SK-N-MC (cell line): ENCODE measurements at regions not wholly inside any gene's neighbourhood (a gene's known extent, or its start where the extent isn't known, plus 50 kb on each side); places are given as distances from the start of the nearest gene placed in this dataset.

ENCODE experiments used
- DNase-seq: peaks from one replicate; pipeline ENCODE4 v3.0.0-alpha.2; 2011; ENCODE audit warnings: low read depth, low spot score
- H3K27ac ChIP-seq: fragments of 200-600 bp; sonication (generic); 2 replicates; pipeline ENCODE4 v1.5.1; 2016; ENCODE audit warnings: mixed run types
- H3K36me3 ChIP-seq: fragments of 200-600 bp; sonication (generic); 2 replicates; pipeline ENCODE4 v1.6.1; 2017; ENCODE audit warnings: antibody characterized with exemption, low read length, mixed read lengths; ENCODE audit not compliant: insufficient read depth
- H3K4me3 ChIP-seq: fragments of 200-600 bp; sonication (generic); 2 replicates; pipeline ENCODE4 v1.5.1; 2016
- H3K9ac ChIP-seq: fragments of 200-600 bp; sonication (generic); 2 replicates; pipeline ENCODE4 v1.8.0; 2017; ENCODE audit warnings: mixed run types, mixed read lengths; ENCODE audit not compliant: insufficient read length
- H3K9me3 ChIP-seq: fragments of 200-600 bp; sonication (generic); 2 replicates; pipeline ENCODE4 v1.6.1; 2017; ENCODE audit warnings: low read depth, mild to moderate bottlenecking, antibody characterized with exemption, low read length, moderate library complexity, mixed read lengths
- EZH2 ChIP-seq: fragments of 200-600 bp; sonication (generic); IDR thresholded peaks from one replicate; pipeline ENCODE4 v1.6.1; 2017; ENCODE audit warnings: antibody characterized with exemption
- FOXP2 ChIP-seq: optimal IDR thresholded peaks from 2 replicates; pipeline ENCODE3; 2011; ENCODE audit warnings: mild to moderate bottlenecking, moderate library complexity; ENCODE audit not compliant: insufficient read depth; ENCODE audit errors: extremely low read length, control extremely low read depth
- POLR2AphosphoS5 ChIP-seq: IDR thresholded peaks from 2 replicates; pipeline ENCODE4 v1.6.1; 2012; ENCODE audit warnings: mild to moderate bottlenecking, low read depth, low read length, borderline replicate concordance

DNA sequence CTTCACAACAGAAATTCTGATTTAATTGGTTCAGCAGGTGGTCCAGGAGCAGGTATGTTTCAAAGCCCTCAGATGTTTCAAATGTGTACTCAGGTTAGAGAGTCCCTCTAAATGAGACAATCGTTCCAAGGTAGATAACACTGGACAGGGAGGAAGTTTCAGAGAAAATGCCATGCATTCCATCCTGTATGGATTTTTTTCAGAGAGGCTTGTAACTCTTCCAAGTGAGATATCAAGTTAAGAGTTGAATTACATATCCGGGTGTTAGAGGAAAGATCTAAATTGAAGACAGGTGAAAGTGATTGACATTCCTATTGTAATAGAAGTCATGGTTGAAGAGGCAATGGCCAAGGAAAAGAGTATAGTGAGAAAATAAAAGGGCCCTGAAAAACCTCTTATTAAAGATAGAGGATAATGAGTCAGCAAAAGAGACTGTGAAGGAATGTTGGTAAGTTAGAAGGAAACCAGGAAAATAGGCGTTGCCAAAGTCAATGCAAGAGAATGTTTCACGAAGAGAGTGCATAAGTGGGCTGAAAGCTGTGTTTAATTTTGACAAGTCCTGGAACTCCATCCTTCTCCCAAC, 105.8 kb downstream of the BMP4 start:
- no peaks in the 10 kb centered on the region for H3K9me3 ChIP-seq
- no peak for DNase-seq
- TF ChIP-seq FOXP2, result no peak
- no peak for TF ChIP-seq EZH2
- no peak for TF ChIP-seq POLR2AphosphoS5

DNA sequence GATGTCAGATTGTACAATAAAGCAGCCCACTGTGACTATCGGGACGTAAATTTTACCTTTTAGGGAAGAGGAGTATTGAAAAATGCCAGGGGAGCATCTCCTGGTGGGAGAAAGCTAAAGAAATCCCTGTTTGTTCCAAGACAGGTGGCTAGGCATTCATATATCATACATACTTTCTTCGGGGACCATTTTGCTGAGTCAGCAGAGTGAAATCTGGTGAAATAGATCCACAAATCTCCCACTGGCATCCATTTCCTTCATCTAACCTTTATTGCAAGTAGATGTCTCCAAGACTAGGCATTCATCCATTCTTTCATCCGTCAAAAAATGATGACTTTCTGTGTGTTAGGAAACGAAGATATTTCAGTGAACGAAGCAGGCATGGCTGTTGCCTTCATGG, 107.1 kb downstream of the BMP4 start:
- no peak for DNase-seq
- TF ChIP-seq FOXP2 (no peak), POLR2AphosphoS5 (no peak), EZH2 (no peak)
- Histone ChIP-seq H3K4me3 (no peak overlapping the region), H3K27ac (no peak overlapping the region), H3K9ac (no peak overlapping the region), H3K36me3 (no peaks in the 10 kb centered on the region), H3K9me3 (no peaks in the 10 kb centered on the region)

More for the DNA sequence above, 105.8 kb downstream of the BMP4 start:
- Histone ChIP-seq H3K9ac (no peak overlapping the region), H3K36me3 (no peaks in the 10 kb centered on the region), H3K4me3 (no peak overlapping the region), H3K27ac (no peak overlapping the region)

DNA sequence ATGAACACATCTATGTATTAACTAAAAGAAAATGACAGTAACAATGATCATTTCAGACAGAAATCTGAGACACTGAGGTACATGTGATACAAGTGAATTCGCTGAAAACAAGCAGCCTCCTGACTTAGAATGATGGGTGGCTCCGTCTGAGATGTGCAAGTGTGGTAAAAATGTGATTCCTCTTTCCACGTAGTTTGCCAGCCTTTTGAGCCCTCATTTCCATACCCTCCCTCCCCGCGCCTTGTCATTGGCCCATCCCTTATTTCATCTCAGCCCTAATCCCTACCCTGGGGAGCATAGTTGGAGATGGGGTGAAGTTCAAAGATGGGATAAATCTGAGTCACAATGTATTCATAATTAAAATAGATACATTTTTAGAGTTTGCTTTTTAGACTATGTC, 107.8 kb downstream of the BMP4 start:
- TF ChIP-seq FOXP2 (no peak), EZH2 (no peak), POLR2AphosphoS5 (no peak)
- H3K27ac ChIP-seq, result no peak overlapping the region

DNA sequence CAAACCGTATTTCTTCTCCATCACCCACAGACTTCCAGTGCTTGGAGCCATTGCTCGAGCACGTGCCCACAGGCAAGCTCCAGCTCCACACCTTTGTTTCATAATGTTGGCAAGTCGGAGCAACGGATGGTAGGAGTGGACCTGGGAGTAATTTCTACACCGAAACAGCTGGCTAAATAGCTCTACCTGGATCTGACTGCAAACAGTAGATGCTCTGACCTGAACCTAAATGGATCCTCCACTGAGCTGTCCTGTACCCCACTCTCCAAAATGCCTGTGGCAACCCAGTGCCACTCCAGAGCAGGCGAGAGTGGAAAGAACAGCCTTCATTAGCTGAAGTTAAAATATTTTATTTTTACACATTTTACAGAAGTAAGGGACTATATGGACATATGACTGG, 108.7 kb downstream of the BMP4 start:
- DNase-seq, result no peak
- Histone ChIP-seq H3K9ac (no peak overlapping the region), H3K9me3 (no peaks in the 10 kb centered on the region), H3K27ac (no peak overlapping the region), H3K4me3 (no peak overlapping the region), H3K36me3 (no peaks in the 10 kb centered on the region)
- TF ChIP-seq POLR2AphosphoS5 (no peak), FOXP2 (no peak), EZH2 (no peak)

More for the DNA sequence above, 107.8 kb downstream of the BMP4 start:
- Histone ChIP-seq H3K36me3 (no peaks in the 10 kb centered on the region), H3K9me3 (no peaks in the 10 kb centered on the region), H3K9ac (no peak overlapping the region), H3K4me3 (no peak overlapping the region)
- no peak for DNase-seq

DNA sequence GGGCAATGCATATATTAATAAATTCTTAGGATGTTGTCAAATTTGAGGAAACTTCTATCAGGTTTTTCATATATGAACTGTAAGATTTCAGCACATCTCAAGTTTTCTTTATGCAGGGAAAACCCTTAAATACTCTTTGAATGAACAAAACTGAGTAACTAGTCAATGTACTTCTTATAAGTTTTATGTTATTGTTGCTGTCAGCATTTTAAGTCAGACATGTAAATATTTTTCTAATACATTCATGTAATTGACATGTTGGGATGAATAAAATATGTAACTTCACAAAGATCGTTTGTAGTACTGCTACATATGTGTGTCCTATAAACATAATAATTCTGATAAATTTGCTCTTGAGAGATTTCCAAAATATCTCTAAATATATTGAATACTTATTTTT, 109.6 kb downstream of the BMP4 start:
- TF ChIP-seq EZH2 (no peak), POLR2AphosphoS5 (no peak)
- Histone ChIP-seq H3K9me3 (no peaks in the 10 kb centered on the region), H3K36me3 (no peaks in the 10 kb centered on the region)

DNA sequence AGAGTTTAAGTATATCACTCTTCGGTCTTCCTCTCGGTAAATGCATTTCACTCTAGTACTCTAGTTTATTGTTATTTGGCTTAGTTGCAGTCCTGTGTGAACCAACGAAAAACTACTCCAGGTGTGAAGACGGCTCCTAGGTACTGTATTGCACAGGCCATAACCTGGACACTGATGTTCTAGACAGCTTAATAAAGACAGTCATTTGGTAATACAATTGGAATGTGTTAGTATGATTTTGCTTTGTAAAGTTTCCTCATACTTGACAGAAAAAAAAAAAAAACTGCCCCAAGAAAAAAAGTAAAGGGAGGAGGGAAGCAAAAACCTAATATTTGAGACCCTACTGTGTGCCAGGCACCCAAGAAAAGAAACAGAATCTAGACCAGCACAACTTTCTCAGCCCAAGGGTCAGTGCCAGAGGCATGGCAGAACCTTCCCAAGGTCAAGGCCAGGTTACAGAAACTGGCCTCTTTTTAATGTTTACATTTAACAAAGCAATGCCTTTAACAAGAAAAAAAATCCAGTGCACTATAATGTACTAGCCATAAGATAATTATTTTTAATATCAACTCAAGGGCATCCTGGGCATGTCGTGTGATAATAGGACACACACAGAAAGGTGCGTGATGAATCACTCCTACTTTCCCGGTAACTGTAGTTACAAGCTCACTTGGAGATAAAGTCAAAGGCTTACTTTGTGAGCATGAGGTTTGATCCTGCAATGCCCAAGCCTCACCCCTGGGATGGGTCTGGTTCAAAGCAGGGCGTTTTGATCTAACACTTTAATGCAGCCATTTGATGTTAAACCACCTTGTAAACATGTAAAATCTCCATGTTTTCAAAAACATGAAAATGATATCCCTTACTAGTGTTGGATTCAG, 110.6 kb downstream of the BMP4 start:
- Histone ChIP-seq H3K36me3 (no peaks in the 10 kb centered on the region), H3K27ac (no peak overlapping the region), H3K4me3 (no peak overlapping the region), H3K9me3 (no peaks in the 10 kb centered on the region), H3K9ac (no peak overlapping the region)
- TF ChIP-seq FOXP2, result no peak
- TF ChIP-seq POLR2AphosphoS5, result no peak
- no peak for TF ChIP-seq EZH2
- DNase-seq, result no peak

More for the DNA sequence above, 109.6 kb downstream of the BMP4 start:
- H3K27ac ChIP-seq, result no peak overlapping the region
- DNase-seq, result no peak
- H3K4me3 ChIP-seq, result no peak overlapping the region
- no peak overlapping the region for H3K9ac ChIP-seq

DNA sequence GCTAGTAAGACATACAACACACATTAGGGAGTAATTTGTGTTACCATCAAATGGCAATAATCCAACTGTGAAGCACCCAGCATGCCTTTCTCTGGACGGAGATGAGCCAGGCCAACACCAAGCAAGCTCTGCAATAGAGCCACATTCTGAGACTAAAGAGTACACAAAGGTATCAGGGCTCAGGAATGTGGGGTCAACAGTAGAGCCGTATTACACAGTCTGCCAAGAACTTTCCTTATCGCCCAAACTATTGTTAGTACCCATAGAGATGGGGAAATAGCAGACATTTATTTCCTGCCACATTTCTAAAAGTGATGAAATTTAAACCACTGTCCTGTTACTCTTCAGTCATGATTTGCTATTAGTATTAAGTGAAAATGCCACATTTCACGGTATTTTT, 113.7 kb downstream of the BMP4 start:
- no peak overlapping the region for H3K27ac ChIP-seq

DNA sequence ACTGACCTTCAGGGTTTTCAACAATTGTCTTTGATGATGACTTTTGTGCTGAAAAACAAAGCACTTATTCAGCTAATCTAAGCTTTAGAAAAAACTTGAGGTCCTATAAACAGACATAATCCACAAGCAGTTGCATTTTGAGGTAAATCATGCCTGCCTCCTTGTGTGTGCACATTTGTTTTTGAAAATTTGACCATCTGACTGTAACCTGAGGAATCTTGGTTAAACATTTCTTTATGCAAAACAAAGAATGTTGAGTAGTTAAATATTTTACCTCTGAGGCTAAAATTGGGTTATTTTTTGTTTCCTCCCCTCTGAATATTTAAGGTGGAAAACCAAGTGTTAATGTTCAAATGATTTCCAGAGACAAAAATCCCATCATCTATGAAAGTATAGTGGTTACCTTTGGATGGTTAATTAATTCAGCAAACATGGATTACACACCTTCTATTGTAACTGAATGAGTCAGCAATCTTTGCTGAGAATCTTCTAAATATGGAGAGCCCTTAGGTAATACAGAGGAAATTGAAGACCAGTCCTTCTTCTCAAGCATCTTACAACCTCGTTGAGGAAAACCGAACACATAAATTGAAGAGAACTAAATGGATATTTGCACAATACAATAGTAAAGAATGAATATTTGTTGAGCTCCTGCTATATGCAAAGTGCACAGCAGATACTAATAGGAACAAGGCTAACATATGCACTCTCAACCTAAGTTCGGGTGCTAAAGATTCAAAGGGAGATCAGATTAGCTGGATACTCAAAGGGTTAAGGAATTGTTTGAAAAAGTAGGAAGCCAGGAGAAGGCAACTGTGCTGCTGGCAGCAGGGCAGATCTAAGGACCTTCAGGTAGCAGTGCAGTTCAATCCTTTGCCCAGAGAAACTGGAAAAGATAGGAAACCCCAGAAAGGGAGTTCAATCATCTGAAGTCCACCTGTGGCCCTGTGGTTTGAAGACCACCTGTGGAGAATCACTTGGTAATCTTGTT, 115.2 kb downstream of the BMP4 start:
- Histone ChIP-seq H3K9me3 (no peaks in the 10 kb centered on the region), H3K27ac (no peak overlapping the region), H3K36me3 (no peaks in the 10 kb centered on the region), H3K9ac (no peak overlapping the region), H3K4me3 (no peak overlapping the region)
- DNase-seq, result no peak
- TF ChIP-seq FOXP2 (no peak), POLR2AphosphoS5 (no peak), EZH2 (no peak)

More for the DNA sequence above, 113.7 kb downstream of the BMP4 start:
- Histone ChIP-seq H3K36me3 (no peaks in the 10 kb centered on the region), H3K9ac (no peak overlapping the region), H3K9me3 (no peaks in the 10 kb centered on the region), H3K4me3 (no peak overlapping the region)
- no peak for DNase-seq
- no peak for TF ChIP-seq EZH2
- TF ChIP-seq FOXP2, result no peak
- TF ChIP-seq POLR2AphosphoS5, result no peak
